HEK293T (cell line): ENCODE measurements at regions not wholly inside any gene's neighbourhood (a gene's known extent, or its start where the extent isn't known, plus 50 kb on each side); places are given as distances from the start of the nearest gene placed in this dataset.

Source experiments
- BHLHE40 ChIP-seq: fragments of 450-650 bp; IDR thresholded peaks from 2 replicates; pipeline ENCODE4 v1.6.1; 2016; ENCODE audit warnings: mild to moderate bottlenecking, moderate library complexity, borderline replicate concordance
- CTBP1 ChIP-seq: fragments of 450-650 bp; IDR thresholded peaks from 2 replicates; pipeline ENCODE4 v1.6.1; 2016; ENCODE audit warnings: borderline replicate concordance
- ELF4 ChIP-seq: fragments of 450-650 bp; IDR thresholded peaks from 2 replicates; pipeline ENCODE4 v1.6.1; 2017; ENCODE audit warnings: antibody characterized with exemption
- FOXA1 ChIP-seq: fragments of 450-650 bp; IDR thresholded peaks from 2 replicates; pipeline ENCODE4 v1.6.1; 2016; ENCODE audit warnings: mild to moderate bottlenecking
- FOXM1 ChIP-seq: fragments of 450-650 bp; IDR thresholded peaks from 2 replicates; pipeline ENCODE4 v1.6.1; 2017; ENCODE audit warnings: mild to moderate bottlenecking, borderline replicate concordance
- NFRKB ChIP-seq: fragments of 450-650 bp; IDR thresholded peaks from 2 replicates; pipeline ENCODE4 v1.6.1; 2016; ENCODE audit warnings: mild to moderate bottlenecking, moderate library complexity
- SUZ12 ChIP-seq: fragments of 450-650 bp; IDR thresholded peaks from 2 replicates; pipeline ENCODE4 v1.6.1; 2016; ENCODE audit warnings: mild to moderate bottlenecking

- TF ChIP-seq ELF4: no peak
- no peak for TF ChIP-seq SUZ12
- TF ChIP-seq FOXM1: no peak
- no peak for TF ChIP-seq FOXA1
- TF ChIP-seq BHLHE40: no peak
- TF ChIP-seq CTBP1: no peak
- TF ChIP-seq NFRKB: no peak
Observed at GRCh38 chr16:77496934-77497333, 62.1 kb upstream of the ADAMTS18 start.
